ENCODE measurements at regions not wholly inside any gene's neighbourhood (a gene's known extent, or its start where the extent isn't known, plus 50 kb on each side); places are given as distances from the start of the nearest gene placed in this dataset.
A peak's percentile ranks its signal among the peaks of the same experiment; 100 is the strongest.

GRCh38 chr4:22216278-22216677 is 267.7 kb upstream of the KCNIP4 start:
- DNase-seq, result no peak

- no peak for DNase-seq
Measured at GRCh38 chr4:22215084-22215483, 266.5 kb upstream of the KCNIP4 start.

- no peak for DNase-seq
Measured at GRCh38 chr4:22203711-22204011, 255.1 kb upstream of the KCNIP4 start.

DNA sequence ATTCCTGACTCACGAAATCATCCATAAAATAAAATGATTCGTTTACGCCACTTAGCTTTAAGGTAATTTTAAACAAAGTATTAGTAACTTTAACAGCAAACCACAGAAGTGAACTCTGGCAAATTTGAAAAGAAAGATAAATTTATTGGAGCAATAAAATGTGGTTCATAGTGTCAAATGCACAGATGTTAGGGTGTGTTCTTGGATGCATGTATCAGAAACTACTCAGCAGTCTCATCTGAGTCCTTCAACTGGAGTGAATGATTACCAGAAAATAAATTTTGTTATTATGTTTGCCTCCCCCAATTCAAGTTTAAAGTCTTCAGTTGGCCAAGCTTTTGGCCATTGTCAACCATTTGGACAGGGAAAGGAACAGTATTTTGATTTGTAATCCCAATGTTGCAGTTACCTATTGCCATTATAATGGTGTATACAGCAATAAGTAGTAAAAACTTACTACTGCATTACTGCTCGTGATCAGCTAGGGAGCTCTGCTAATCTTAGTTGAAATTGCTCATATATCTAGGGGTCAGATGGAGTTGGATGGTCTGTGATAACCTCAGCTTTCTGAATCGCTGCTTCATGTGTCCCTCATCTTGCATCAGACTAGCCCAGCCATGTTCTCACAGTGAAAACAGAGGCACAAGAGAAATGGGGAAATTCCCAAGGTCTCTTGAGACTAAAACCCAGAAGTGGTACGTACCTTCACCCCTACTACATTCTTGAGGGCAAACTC is 254.6 kb upstream of the KCNIP4 start:
- DNase-seq, result no peak

- no peak for DNase-seq
Measured at GRCh38 chr4:22202246-22202974, 253.8 kb upstream of the KCNIP4 start.

DNA sequence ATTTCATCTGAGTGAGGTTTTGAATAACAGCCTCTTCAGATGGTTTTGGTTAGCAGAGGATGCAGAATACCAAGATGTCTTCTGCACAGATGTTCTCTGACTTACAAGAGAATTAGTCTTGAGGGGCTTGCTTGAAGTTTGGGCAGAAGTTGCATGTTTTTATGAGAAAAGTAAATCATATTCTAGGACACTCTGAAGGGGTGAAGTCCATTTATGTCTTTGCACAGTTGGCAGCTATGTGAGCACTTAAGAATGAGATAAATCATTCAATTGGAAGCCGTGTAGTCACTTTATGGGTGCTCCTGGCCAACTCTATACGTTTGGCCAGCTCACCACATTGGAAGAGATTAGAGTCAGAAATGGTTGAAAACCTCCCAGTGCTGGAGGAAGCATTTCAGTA is 252.7 kb upstream of the KCNIP4 start:
- DNase-seq, result no peak

DNA sequence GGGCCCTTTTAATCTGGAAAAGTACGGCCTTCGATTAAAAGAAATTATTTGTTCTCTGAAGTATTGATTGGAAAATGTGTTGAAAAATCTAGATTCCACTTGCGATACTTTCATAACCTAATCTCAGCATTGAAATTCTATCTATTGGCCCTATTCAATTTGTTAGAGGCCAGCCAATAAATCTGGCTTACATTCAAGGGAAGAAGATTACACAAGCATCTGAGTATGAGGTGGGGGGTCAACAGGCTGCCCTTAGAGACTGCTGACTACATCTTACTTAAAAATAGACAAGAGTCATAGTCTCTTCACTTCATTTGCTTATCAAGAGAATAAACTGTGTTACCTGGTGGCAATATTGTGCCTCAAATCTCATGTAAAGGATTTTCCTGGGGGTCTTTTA is 248.0 kb upstream of the KCNIP4 start:
- no peak for DNase-seq

GRCh38 chr4:22192084-22192511 is 243.5 kb upstream of the KCNIP4 start:
- peak; percentile 51 to 75 for DNase-seq

GRCh38 chr4:22191565-22191964 is 243.0 kb upstream of the KCNIP4 start:
- no peak for DNase-seq

DNA sequence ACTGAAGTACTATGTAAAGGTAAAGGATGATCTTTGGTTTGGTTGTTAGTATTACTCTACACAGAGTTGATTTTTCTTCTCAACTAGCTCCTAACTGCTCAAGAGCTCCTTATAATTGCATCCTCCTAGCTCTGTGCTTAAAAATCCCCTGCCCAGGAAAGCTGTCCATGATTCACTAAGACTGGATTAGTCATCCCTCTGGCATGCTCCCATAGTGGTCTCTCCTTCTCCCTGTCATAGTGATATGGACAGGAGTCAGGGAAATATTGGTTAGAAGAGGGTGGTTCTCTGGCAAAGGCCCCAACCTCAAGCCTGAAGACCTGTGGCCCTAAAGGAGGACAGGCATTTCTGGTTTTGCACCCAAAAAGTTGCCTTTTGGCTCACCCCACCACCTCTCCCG is 242.3 kb upstream of the KCNIP4 start:
- DNase-seq, result no peak

DNA sequence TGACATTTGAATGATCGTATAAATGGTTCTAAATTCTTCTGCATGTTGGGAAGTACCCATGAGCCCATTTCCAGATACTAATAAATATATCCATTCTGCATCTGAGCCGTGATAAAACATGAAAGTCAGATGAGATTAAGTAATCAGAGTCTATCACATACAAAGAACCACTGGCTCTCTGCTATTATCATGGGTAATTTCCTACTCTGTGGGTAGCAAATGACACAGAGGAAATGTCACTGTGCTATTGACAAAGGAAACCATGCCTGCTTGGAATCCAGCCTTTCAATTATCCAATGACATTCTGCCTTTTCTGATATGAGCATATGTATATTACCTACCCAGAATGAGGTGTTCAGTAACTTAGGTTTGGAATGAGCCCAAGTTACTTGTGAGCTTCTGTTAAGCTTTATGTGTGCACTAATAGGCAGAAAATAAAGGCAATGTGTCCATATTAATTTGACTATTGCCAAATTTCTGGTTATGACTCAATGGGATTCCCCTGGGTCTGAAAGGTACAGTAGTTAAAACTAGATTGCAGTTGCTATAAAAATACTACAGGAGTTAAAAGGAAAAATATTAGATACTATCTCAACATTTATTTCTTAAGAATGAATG is 238.7 kb upstream of the KCNIP4 start:
- DNase-seq, result peak; percentile 66 to 93

- DNase-seq, result no peak
Measured at GRCh38 chr4:22181736-22182135, 233.2 kb upstream of the KCNIP4 start.

GRCh38 chr4:22179124-22179874 is 230.7 kb upstream of the KCNIP4 start:
- DNase-seq, result peak in 1 of 2 experiments; percentile 26

- DNase-seq, result no peak
Measured at GRCh38 chr4:22174640-22175039, 226.1 kb upstream of the KCNIP4 start.

DNA sequence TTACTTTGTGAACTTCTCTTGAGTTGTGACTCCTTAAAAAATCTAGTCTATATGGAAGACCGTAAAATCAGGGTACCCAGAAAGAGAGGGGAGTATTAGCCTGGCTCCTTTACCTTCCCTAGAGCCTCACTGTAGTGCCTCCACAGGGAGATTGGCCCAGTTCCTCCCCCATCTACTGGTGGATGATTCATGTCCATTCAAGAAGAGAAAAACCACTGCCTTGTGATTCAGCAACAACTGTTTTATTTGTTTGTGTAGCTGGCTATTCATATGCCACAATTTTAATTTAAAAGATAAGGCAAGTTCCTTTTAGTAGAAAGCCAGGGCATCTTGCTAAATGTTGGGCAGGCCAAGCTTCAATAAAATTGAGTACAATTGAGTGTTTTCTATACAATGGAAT is 221.8 kb upstream of the KCNIP4 start:
- DNase-seq, result no peak

DNA sequence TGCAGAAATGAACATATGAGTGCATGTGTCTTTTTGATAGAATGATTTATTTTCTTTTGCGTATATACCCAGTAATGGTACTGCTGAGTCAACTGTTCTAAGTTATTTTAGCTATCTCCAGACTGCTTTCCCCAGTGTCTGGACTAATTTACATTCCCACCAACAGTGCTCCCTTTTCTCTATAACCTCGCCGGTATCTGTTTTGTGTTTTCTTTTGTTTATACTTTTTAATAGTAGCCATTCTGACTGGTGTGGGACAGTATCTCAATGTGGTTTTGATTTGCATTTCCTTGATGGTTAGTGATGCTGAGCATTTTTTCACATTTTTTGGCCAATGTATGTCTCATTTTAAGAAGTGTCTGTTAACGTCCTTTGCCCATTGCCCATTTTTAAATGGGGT is 218.6 kb upstream of the KCNIP4 start:
- DNase-seq, result no peak

- no peak for DNase-seq
Measured at GRCh38 chr4:22162454-22162853, 213.9 kb upstream of the KCNIP4 start.

DNA sequence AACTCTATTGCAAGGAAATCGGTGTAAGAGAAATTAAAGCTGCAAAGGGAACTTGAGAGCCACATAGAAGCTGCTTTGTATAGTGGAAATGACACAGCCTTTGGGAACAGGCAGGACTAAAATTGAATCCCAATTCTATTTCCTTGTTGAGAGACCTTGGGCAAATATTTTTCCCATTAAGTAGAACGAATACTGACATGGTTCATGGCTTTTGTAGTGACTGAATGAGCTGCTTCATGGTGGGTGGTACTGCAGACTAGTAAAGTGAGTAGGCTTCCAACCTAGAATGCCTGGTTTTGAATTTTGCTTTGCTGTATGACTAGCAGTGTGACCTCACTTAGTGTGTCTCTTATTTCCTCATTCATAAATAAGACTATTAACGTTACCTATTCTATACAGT is 182.2 kb upstream of the KCNIP4 start:
- no peak for DNase-seq

- DNase-seq, result peak in 1 of 2 experiments; percentile 29
Measured at GRCh38 chr4:22129454-22130029, 181.0 kb upstream of the KCNIP4 start.

GRCh38 chr4:22122062-22122461 is 173.5 kb upstream of the KCNIP4 start:
- DNase-seq, result no peak

GRCh38 chr4:22115262-22115661 is 166.7 kb upstream of the KCNIP4 start:
- no peak for DNase-seq

GRCh38 chr4:22103768-22104167 is 155.2 kb upstream of the KCNIP4 start:
- DNase-seq, result no peak

GRCh38 chr4:22099896-22100295 is 151.3 kb upstream of the KCNIP4 start:
- DNase-seq, result no peak
